EL (cell line): ENCODE measurements at regions not wholly inside any gene's neighbourhood (a gene's known extent, or its start where the extent isn't known, plus 50 kb on each side); places are given as distances from the start of the nearest gene placed in this dataset.

Experiments
- DNase-seq: peaks from one replicate; pipeline ENCODE4 v3.0.0-alpha.2; 2016

GRCh38 chr12:115636546-115636945 is 640.9 kb downstream of the MED13L start:
- DNase-seq = no peak

- no peak for DNase-seq
These were observed 645.2 kb downstream of the MED13L start for GRCh38 chr12:115632308-115632707.

GRCh38 chr12:115630136-115630535 is 647.4 kb downstream of the MED13L start:
- no peak for DNase-seq

GRCh38 chr12:115626210-115626609 is 651.3 kb downstream of the MED13L start:
- no peak for DNase-seq

- DNase-seq = no peak
These were observed 653.6 kb downstream of the MED13L start for GRCh38 chr12:115623764-115624334.

- no peak for DNase-seq
These were observed 654.2 kb downstream of the MED13L start for GRCh38 chr12:115623275-115623674.

GRCh38 chr12:115620816-115621215 is 656.7 kb downstream of the MED13L start:
- no peak for DNase-seq

- no peak for DNase-seq
These were observed 657.6 kb downstream of the MED13L start for GRCh38 chr12:115619889-115620288.

GRCh38 chr12:115619061-115619460 is 658.4 kb downstream of the MED13L start:
- no peak for DNase-seq

GRCh38 chr12:115618105-115618504 is 659.4 kb downstream of the MED13L start:
- DNase-seq = no peak

- no peak for DNase-seq
These were observed 660.1 kb downstream of the MED13L start for GRCh38 chr12:115617391-115617790.

GRCh38 chr12:115611477-115611876 is 666.0 kb downstream of the MED13L start:
- DNase-seq = no peak

GRCh38 chr12:115609347-115609746 is 668.1 kb downstream of the MED13L start:
- DNase-seq = peak; percentile 9

GRCh38 chr12:115606040-115606439 is 671.5 kb downstream of the MED13L start:
- no peak for DNase-seq

- DNase-seq = peak; percentile 2
These were observed 678.4 kb downstream of the MED13L start for GRCh38 chr12:115598871-115599811.

GRCh38 chr12:115597157-115597712 is 680.3 kb downstream of the MED13L start:
- DNase-seq = peak; percentile 76

GRCh38 chr12:115588131-115588530 is 689.4 kb downstream of the MED13L start:
- no peak for DNase-seq

GRCh38 chr12:115584156-115584555 is 693.3 kb downstream of the MED13L start:
- no peak for DNase-seq

- no peak for DNase-seq
These were observed 693.9 kb downstream of the MED13L start for GRCh38 chr12:115583591-115583990.

- DNase-seq = no peak
These were observed 700.1 kb downstream of the MED13L start for GRCh38 chr12:115577401-115577800.

- no peak for DNase-seq
These were observed 702.7 kb downstream of the MED13L start for GRCh38 chr12:115574826-115575225.

GRCh38 chr12:115572440-115572839 is 705.1 kb downstream of the MED13L start:
- DNase-seq = no peak

- DNase-seq = no peak
These were observed 706.0 kb downstream of the MED13L start for GRCh38 chr12:115571446-115571845.

- DNase-seq = no peak
These were observed 706.5 kb downstream of the MED13L start for GRCh38 chr12:115571027-115571426.
